Brain microvascular endothelial cell (primary cell): ENCODE measurements at regions not wholly inside any gene's neighbourhood (a gene's known extent, or its start where the extent isn't known, plus 50 kb on each side); places are given as distances from the start of the nearest gene placed in this dataset.

Experiments used
- DNase-seq: peaks from one replicate; pipeline ENCODE4 v3.0.0-alpha.2; 2020
- H3K27ac ChIP-seq: fragments of 250-450 bp; sonication (Bioruptor Pico); 2 replicates; pipeline ENCODE4 v1.5.1; 2020; ENCODE audit warnings: mild to moderate bottlenecking, moderate library complexity
- H3K27me3 ChIP-seq: fragments of 250-450 bp; sonication (Bioruptor Pico); replicated peaks from 2 replicates; pipeline ENCODE4 v1.5.1; 2020; ENCODE audit warnings: mild to moderate bottlenecking
- H3K36me3 ChIP-seq: fragments of 250-450 bp; sonication (Bioruptor Pico); replicated peaks from 2 replicates; pipeline ENCODE4 v1.5.1; 2020; ENCODE audit warnings: mild to moderate bottlenecking
- H3K4me3 ChIP-seq: 2 replicates; pipeline ENCODE4 v1.5.1; 2011; ENCODE audit warnings: low read depth, mild to moderate bottlenecking, control low read depth, low read length, moderate library complexity
- in situ Hi-C: cut with HindIII; loops from 2 replicates; pipeline ENCODE4 v1.10.0; 2017; ENCODE audit warnings: low sequenced_read_pairs, low pct_ligation_motif_present
- TF ChIP-seq, protein P1 (sequence below): IDR thresholded peaks from 2 replicates; pipeline ENCODE4 v1.5.1; 2011; ENCODE audit warnings: low read depth, mild to moderate bottlenecking, moderate library complexity, low read length, control low read depth, inconsistent platforms; ENCODE audit errors: missing control alignments

DNA sequence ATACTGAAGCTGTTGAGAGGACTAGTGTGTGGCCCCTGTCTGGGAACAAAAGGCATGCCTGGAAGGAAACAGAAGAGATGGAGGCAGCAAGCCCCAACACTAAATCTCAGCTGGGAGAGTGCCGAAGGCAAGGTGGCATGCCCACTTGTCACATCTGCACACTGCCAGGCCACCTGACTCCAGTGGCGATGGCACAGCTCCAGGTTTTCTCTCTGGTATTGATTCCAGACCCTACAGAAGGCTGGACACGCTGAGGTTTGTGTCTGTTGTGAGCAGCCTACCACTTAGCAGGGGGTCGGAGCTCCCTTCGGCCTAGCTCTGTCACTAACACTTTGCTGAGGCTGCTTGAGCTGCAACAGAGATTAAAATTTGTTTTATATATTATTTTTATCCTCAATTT, 307.3 kb downstream of the TDRD15 start:
- in situ Hi-C loops = no loop called here
- no peaks in the 10 kb centered on the region for H3K27me3 ChIP-seq

DNA sequence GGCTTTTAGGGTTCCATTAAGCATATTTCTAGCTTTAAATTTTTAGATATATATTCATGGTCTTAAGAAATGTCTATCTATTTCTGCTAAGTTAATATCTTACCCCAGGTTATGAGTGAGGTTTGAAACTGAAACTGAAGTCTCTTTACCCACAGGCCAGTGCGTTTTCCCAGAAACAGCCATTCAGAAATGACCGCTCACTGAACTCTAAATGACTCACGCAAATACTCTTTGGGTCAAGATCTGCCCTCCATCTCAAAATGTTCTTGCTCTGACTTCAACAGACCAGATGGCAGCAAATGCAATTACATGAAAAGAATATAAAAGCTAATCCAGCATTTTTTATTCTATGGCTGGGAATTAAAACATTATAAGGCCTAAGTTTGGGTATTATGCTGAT, 315.2 kb downstream of the TDRD15 start:
- Histone ChIP-seq H3K4me3 (no peak overlapping the region), H3K36me3 (no peaks in the 10 kb centered on the region), H3K27me3 (no peaks in the 10 kb centered on the region), H3K27ac (peak overlapping the region; percentile 20)
- TF ChIP-seq, protein P1, sequence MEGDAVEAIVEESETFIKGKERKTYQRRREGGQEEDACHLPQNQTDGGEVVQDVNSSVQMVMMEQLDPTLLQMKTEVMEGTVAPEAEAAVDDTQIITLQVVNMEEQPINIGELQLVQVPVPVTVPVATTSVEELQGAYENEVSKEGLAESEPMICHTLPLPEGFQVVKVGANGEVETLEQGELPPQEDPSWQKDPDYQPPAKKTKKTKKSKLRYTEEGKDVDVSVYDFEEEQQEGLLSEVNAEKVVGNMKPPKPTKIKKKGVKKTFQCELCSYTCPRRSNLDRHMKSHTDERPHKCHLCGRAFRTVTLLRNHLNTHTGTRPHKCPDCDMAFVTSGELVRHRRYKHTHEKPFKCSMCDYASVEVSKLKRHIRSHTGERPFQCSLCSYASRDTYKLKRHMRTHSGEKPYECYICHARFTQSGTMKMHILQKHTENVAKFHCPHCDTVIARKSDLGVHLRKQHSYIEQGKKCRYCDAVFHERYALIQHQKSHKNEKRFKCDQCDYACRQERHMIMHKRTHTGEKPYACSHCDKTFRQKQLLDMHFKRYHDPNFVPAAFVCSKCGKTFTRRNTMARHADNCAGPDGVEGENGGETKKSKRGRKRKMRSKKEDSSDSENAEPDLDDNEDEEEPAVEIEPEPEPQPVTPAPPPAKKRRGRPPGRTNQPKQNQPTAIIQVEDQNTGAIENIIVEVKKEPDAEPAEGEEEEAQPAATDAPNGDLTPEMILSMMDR = no peak
- in situ Hi-C loops = no loop called here
- DNase-seq = peak; percentile 64

More for the DNA sequence above, 307.3 kb downstream of the TDRD15 start:
- Histone ChIP-seq H3K4me3 (no peak overlapping the region), H3K36me3 (no peaks in the 10 kb centered on the region), H3K27ac (no peak overlapping the region)
- TF ChIP-seq, protein P1 = no peak
- no peak for DNase-seq

DNA sequence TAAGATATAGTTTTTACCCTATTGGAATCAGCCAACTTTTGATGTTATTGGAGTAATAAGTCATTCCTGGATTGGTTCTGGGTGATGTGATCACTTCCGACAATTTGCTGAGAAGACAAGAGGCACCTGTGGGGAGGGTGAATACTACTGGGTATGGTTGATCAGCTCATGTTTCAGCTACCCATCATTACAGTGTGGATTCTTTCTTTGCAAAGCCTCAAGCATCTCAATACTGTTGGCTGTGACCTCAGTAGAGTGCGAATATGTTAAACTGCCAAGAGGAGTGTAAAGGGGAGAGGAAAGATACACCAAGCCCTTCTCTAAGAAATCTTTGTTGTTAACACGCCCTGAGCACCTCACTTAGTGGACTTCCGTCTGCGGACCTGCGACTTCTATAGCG, 317.7 kb downstream of the TDRD15 start:
- H3K27ac ChIP-seq = no peak overlapping the region
- no peaks in the 10 kb centered on the region for H3K36me3 ChIP-seq
- H3K27me3 ChIP-seq = no peaks in the 10 kb centered on the region
- TF ChIP-seq, protein P1 = no peak
- DNase-seq = no peak
- H3K4me3 ChIP-seq = no peak overlapping the region
- in situ Hi-C loops = no loop called here

DNA sequence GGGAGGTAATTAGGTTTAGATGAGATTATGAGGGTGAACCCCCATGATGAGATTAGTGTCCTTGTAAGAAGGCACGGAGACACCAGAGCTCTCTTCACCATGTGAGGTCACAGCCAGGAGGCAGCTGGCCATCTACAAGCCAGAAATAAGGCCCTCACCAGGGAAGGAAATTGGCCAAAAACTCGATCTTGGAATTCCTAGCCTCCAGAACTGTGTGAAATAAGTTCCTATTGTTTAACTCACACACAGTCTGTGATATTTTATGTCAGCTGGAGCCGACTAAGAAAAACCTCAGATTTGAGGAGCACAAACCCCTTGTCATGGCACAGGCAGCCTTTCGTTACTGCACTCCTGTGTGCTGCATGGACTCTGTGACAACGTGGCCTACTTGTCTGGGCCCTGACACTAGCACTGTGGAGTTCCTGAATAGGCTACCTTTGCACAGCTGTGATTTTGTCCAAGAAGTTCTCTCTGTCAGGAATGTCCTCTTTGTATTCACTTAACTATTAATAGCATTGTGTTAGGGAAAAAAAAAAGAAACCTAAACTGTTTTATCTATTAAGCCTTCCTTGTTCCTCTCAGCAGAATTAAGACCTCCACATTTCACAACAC, 319.8 kb downstream of the TDRD15 start:
- no peak overlapping the region for H3K4me3 ChIP-seq
- in situ Hi-C loops = no loop called here
- no peak for DNase-seq
- no peaks in the 10 kb centered on the region for H3K36me3 ChIP-seq
- H3K27me3 ChIP-seq = no peaks in the 10 kb centered on the region
- no peak overlapping the region for H3K27ac ChIP-seq
- TF ChIP-seq, protein P1 = no peak

DNA sequence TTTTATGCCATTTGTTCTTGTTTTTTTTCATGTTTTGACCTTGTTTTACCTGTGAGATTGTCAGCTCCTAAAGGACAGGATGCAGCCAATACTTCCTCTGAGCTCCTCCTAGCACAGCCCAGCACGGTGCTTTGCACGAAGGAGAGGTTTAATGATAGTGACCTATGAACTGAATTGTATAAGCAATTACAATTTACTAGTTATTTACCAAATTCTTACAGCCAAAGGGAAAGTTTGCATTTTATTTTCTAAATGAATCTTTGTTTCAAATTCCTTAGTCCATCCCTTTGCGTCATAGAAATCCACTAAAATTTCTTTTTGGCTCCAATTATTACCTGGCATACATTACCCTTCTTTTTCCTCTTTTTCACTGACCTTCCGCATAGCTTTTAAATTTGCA, 326.1 kb downstream of the TDRD15 start:
- DNase-seq = no peak
- TF ChIP-seq, protein P1 = no peak
- Histone ChIP-seq H3K27ac (no peak overlapping the region), H3K4me3 (no peak overlapping the region), H3K36me3 (no peaks in the 10 kb centered on the region), H3K27me3 (no peaks in the 10 kb centered on the region)
- in situ Hi-C loops = no loop called here

DNA sequence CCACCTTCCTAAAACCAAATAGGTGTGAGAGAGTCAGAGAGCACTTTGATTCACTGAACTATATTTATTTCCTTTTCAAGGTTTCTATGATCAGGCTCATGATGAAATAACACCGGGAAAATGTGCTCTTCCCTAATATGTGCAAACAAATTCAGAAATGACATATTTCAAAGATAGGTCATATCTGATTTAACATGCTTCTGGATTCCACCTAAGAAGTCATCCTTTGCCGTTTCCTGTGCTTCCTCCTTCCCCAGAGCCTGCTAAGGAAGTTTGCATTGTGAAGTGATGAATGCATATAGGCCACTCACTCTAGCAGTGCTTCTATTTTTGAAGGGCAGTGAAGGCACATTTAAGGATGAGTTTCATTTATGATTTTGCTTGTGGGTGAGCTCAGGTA, 327.6 kb downstream of the TDRD15 start:
- DNase-seq = no peak
- Histone ChIP-seq H3K4me3 (no peak overlapping the region), H3K27ac (no peak overlapping the region), H3K27me3 (no peaks in the 10 kb centered on the region), H3K36me3 (no peaks in the 10 kb centered on the region)
- TF ChIP-seq, protein P1 = no peak
- in situ Hi-C loops = no loop called here
